CD14-positive monocyte (primary cell): ENCODE measurements at regions not wholly inside any gene's neighbourhood (a gene's known extent, or its start where the extent isn't known, plus 50 kb on each side); places are given as distances from the start of the nearest gene placed in this dataset.

Source experiments
- DNase-seq, 3 donors: peaks; one replicate each; pipeline ENCODE4 v3.0.0-alpha.2; 2011 to 2022
- H2AFZ ChIP-seq: 2 replicates; pipeline ENCODE4 v1.6.0; 2012; ENCODE audit warnings: mild to moderate bottlenecking, low read depth, low read length, inconsistent platforms; ENCODE audit not compliant: insufficient read depth, poor library complexity, severe bottlenecking
- H3K27ac ChIP-seq, 2 donors: 1 replicate in 1 of 2; 2 replicates in 1 of 2; pipeline ENCODE4 v1.5.1; 2012 to 2013; ENCODE audit warnings: low read length in 2 of 2, control low read depth in 1 of 2, inconsistent platforms in 1 of 2, low read depth in 1 of 2, mild to moderate bottlenecking in 1 of 2
- H3K27me3 ChIP-seq, 2 donors: one replicate each; pipeline versions ENCODE4 v1.6.0 to v1.6.1; 2011 to 2013; ENCODE audit warnings: low read length in 2 of 2; ENCODE audit not compliant: control insufficient read depth in 2 of 2, insufficient read depth in 2 of 2
- H3K36me3 ChIP-seq, 2 donors: replicated peaks in 1 of 2; 1 replicate in 1 of 2; 2 replicates in 1 of 2; pipeline versions ENCODE4 v1.5.1 to v1.6.1; 2012 to 2013; ENCODE audit warnings: low read length in 2 of 2, control low read depth in 1 of 2, inconsistent platforms in 1 of 2, mild to moderate bottlenecking in 1 of 2; ENCODE audit not compliant: insufficient read depth in 2 of 2, control insufficient read depth in 1 of 2
- H3K4me1 ChIP-seq, 2 donors: 1 replicate in 1 of 2; 2 replicates in 1 of 2; pipeline versions ENCODE4 v1.5.1 to v1.6.1; 2012 to 2013; ENCODE audit warnings: low read length in 2 of 2, control low read depth in 1 of 2, inconsistent platforms in 1 of 2, mild to moderate bottlenecking in 1 of 2, moderate library complexity in 1 of 2; ENCODE audit not compliant: insufficient read depth in 2 of 2, control insufficient read depth in 1 of 2
- H3K4me2 ChIP-seq: replicated peaks from 2 replicates; pipeline ENCODE3; 2012; ENCODE audit warnings: low read length, moderate library complexity, mild to moderate bottlenecking; ENCODE audit not compliant: poor library complexity, severe bottlenecking; ENCODE audit errors: extremely low read depth
- H3K4me3 ChIP-seq, 3 experiments: fragments of 200-600 bp in 1 of 3; sonication (generic) in 1 of 3; replicated peaks in 1 of 3; 1 replicate in 2 of 3; 2 replicates in 1 of 3; pipeline ENCODE4 v1.5.1; 2011 to 2013; ENCODE audit warnings: low read length in 3 of 3, mild to moderate bottlenecking in 3 of 3, control low read depth in 2 of 3, low read depth in 2 of 3, inconsistent platforms in 1 of 3, moderate library complexity in 1 of 3
- H3K79me2 ChIP-seq: 2 replicates; pipeline ENCODE4 v1.6.0; 2012; ENCODE audit warnings: mild to moderate bottlenecking, control low read depth, inconsistent platforms, low read length, moderate library complexity; ENCODE audit not compliant: insufficient read depth
- H3K9ac ChIP-seq: 2 replicates; pipeline ENCODE4 v1.6.0; 2017; ENCODE audit warnings: low read length, mild to moderate bottlenecking; ENCODE audit not compliant: insufficient read depth, poor library complexity, severe bottlenecking
- H3K9me3 ChIP-seq, 2 donors: replicated peaks in 1 of 2; 1 replicate in 1 of 2; 2 replicates in 1 of 2; pipeline versions ENCODE4 v1.5.1 to v1.6.1; 2012 to 2013; ENCODE audit warnings: low read length in 2 of 2, control low read depth in 1 of 2; ENCODE audit not compliant: control insufficient read depth in 1 of 2, insufficient read depth in 1 of 2
- H4K20me1 ChIP-seq: 2 replicates; pipeline ENCODE4 v1.6.0; 2012; ENCODE audit warnings: mild to moderate bottlenecking, low read length, control low read depth, moderate library complexity; ENCODE audit not compliant: insufficient read depth
- H3K27ac Mint-ChIP-seq, 7 donors: one replicate each; pipeline ENCODE4 v1.8.0; 2020; ENCODE audit warnings: mild to moderate bottlenecking in 7 of 7, mixed read lengths in 7 of 7, moderate library complexity in 6 of 7, inconsistent platforms in 2 of 7
- H3K27me3 Mint-ChIP-seq, 3 donors: one replicate each; pipeline ENCODE4 v1.8.0; 2021 to 2022; ENCODE audit warnings: low read depth in 3 of 3, mild to moderate bottlenecking in 3 of 3, mixed read lengths in 3 of 3, moderate library complexity in 3 of 3, inconsistent platforms in 1 of 3
- H3K36me3 Mint-ChIP-seq, 2 donors: one replicate each; pipeline ENCODE4 v1.8.0; 2020; ENCODE audit warnings: mixed read lengths in 2 of 2, inconsistent platforms in 1 of 2, mild to moderate bottlenecking in 1 of 2
- H3K4me1 Mint-ChIP-seq: one replicate; pipeline ENCODE4 v1.8.0; 2020; ENCODE audit warnings: mild to moderate bottlenecking, mixed read lengths
- H3K4me3 Mint-ChIP-seq, 2 donors: one replicate each; pipeline ENCODE4 v1.8.0; 2020; ENCODE audit warnings: mild to moderate bottlenecking in 2 of 2, mixed read lengths in 2 of 2, moderate library complexity in 1 of 2
- H3K9me3 Mint-ChIP-seq, 7 donors: one replicate each; pipeline ENCODE4 v1.8.0; 2020 to 2022; ENCODE audit warnings: mixed read lengths in 7 of 7, mild to moderate bottlenecking in 6 of 7, moderate library complexity in 6 of 7, inconsistent platforms in 2 of 7
- CTCF ChIP-seq: fragments of 200-600 bp; IDR thresholded peaks from one replicate; pipeline ENCODE4 v1.8.0; 2022; ENCODE audit warnings: antibody characterized with exemption, mild to moderate bottlenecking
- WGBS: methylation state at CpG from one replicate; pipeline ENCODE4 v1.1.5; 2013; ENCODE audit warnings: missing lambda C conversion rate; ENCODE audit not compliant: insufficient coverage; 5-methylcytosine and 5-hydroxymethylcytosine counted together
- intact Hi-C, 2 donors: fragments of 100-400 bp; cut with micrococcal nuclease; formaldehyde crosslinking; loops; one replicate each; pipeline versions ENCODE4 v1.15.0 to v1.15.1; 2023

GRCh38 chr6:77340331-77340730, 123.0 kb downstream of the HTR1B start:
- H3K4me1 ChIP-seq = no peaks in the 10 kb centered on the region
- no peaks in the 10 kb centered on the region for H3K27me3 Mint-ChIP-seq
- H4K20me1 ChIP-seq = no peaks in the 10 kb centered on the region
- H3K9me3 Mint-ChIP-seq = peaks cover 0 to 25% (median 8%) of the 10 kb centered on the region in 7 donors
- H3K36me3 Mint-ChIP-seq = no peaks in the 10 kb centered on the region
- no peak overlapping the region for H2AFZ ChIP-seq
- no peak overlapping the region for H3K4me3 Mint-ChIP-seq
- H3K36me3 ChIP-seq = no peaks in the 10 kb centered on the region
- H3K79me2 ChIP-seq = no peaks in the 10 kb centered on the region
- no peak for TF ChIP-seq CTCF
- H3K27ac ChIP-seq = no peak overlapping the region
- 77% methylated on average over 4 of the region's 4 CpGs for WGBS
- H3K27me3 ChIP-seq = no peaks in the 10 kb centered on the region
- peaks cover 14 to 22% of the 10 kb centered on the region in 2 donors for H3K9me3 ChIP-seq
- H3K4me2 ChIP-seq = no peak overlapping the region
- H3K4me1 Mint-ChIP-seq = no peaks in the 10 kb centered on the region
- intact Hi-C loops = no loop called here
- no peak overlapping the region for H3K4me3 ChIP-seq
- H3K9ac ChIP-seq = no peak overlapping the region
- no peak overlapping the region for H3K27ac Mint-ChIP-seq
- DNase-seq = no peak

DNA sequence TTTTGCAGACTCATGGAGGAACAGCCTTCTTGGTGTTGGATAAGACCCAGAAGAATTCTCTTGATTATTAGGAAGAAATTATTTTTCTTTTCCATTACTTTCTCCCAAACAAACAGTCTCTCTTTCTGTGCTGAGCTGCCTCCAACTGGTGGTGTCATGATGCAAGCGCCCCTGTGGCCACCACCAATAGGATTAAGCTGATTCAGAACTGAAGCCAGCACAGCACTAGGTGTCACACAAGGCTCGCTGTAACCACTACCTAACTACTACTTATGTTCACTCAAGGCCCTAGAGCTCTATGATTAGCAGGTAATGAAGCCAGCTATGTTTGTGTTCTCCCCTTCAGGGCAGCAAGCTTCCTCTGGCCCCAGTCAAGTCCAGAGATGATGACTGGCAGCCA, 123.4 kb downstream of the HTR1B start:
- Mint-ChIP-seq H3K4me1 (no peaks in the 10 kb centered on the region), H3K4me3 (no peak overlapping the region), H3K27me3 (no peaks in the 10 kb centered on the region), H3K9me3 (peaks cover 0 to 25% (median 8%) of the 10 kb centered on the region in 7 donors), H3K36me3 (no peaks in the 10 kb centered on the region), H3K27ac (no peak overlapping the region)
- no peaks in the 10 kb centered on the region for H3K36me3 ChIP-seq
- intact Hi-C loops = no loop called here
- no peaks in the 10 kb centered on the region for H4K20me1 ChIP-seq
- no peaks in the 10 kb centered on the region for H3K4me1 ChIP-seq
- peaks cover 14 to 22% of the 10 kb centered on the region in 2 donors for H3K9me3 ChIP-seq
- no peak overlapping the region for H3K4me2 ChIP-seq
- no peaks in the 10 kb centered on the region for H3K79me2 ChIP-seq
- DNase-seq = no peak
- 75% methylated on average over 1 of the region's 2 CpGs for WGBS
- H3K27me3 ChIP-seq = no peaks in the 10 kb centered on the region
- H3K27ac ChIP-seq = no peak overlapping the region
- no peak overlapping the region for H3K9ac ChIP-seq
- no peak for TF ChIP-seq CTCF
- no peak overlapping the region for H3K4me3 ChIP-seq
- H2AFZ ChIP-seq = no peak overlapping the region
